Fibroblast of skin of left biceps (primary cell): ENCODE measurements at regions not wholly inside any gene's neighbourhood (a gene's known extent, or its start where the extent isn't known, plus 50 kb on each side); places are given as distances from the start of the nearest gene placed in this dataset.
"Not testable (repeated sequence)": the region's sequence is repeated elsewhere in the genome, so short reads cannot be mapped to it uniquely, and the experiment has no call there.

Experiments used
- DNase-seq, 2 experiments: peaks; one replicate each; pipeline ENCODE4 v3.0.0-alpha.2; 2013; ENCODE audit warnings: low read depth in 2 of 2

- DNase-seq: no peak
Measured at GRCh38 chr16:17556276-17557052, 85.7 kb upstream of the XYLT1 start.

GRCh38 chr16:17555176-17555575 is 84.4 kb upstream of the XYLT1 start:
- peak; percentile 84 to 86 for DNase-seq

DNA sequence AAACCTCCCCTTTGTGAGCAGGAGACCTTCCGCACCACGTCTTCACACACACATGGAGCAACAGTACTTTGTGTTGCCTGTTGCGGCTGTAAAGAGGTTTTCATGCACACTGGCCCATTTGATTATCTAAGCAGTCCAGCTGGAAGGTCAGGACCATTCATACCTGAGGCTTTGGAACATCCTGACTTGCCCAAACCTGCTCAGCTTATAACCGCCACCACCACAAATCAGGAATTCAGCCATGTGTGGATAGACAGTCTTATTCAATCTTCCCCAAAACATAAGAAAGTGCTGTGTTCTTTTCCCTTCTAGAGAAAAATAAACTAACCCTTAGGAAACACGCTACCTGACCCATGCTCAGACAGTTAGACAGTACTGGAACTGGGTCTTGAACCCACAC is 81.6 kb upstream of the XYLT1 start:
- DNase-seq: no peak

GRCh38 chr16:17551682-17552081 is 80.9 kb upstream of the XYLT1 start:
- DNase-seq: not testable (repeated sequence)

GRCh38 chr16:17548825-17549224 is 78.1 kb upstream of the XYLT1 start:
- no peak for DNase-seq

DNA sequence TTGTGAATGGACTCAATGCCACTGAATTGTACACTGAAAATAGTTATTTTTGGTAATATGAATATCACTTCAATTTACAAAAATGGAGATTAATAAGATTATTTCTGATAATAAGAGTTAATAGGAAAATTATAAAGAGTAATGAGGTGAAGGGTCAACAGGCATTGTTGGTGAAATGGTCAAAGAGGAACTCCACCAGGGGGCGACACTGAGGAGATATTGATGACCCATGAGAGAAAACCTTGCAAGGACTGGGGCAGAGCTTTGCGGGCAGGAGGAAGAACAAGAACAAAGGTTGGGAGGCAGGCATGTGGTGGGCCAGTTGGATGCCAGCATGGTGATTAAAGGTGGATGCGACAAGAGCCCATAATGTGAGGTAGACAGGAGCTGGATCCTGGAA is 74.0 kb upstream of the XYLT1 start:
- DNase-seq: no peak

DNA sequence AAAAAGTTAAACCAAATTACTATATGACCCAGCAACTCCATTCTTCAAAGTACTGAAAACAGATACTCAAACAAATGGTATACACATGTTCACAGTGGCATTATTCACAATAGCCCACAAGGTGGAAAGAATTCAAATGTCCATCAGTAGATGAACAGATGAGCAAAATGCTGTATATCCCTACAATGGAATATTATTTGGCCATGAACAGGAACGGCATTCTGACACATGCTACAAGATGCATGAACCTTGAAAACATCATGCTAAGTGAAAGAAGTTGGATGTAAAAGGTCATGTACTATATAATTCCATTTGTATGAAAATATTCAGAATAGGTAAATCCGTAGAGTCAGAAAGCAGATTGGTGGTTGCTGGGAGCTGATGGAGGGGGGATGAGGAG is 73.5 kb upstream of the XYLT1 start:
- DNase-seq: no peak

- no peak for DNase-seq
Measured at GRCh38 chr16:17543073-17543472, 72.3 kb upstream of the XYLT1 start.

GRCh38 chr16:17541324-17541723 is 70.6 kb upstream of the XYLT1 start:
- no peak for DNase-seq

DNA sequence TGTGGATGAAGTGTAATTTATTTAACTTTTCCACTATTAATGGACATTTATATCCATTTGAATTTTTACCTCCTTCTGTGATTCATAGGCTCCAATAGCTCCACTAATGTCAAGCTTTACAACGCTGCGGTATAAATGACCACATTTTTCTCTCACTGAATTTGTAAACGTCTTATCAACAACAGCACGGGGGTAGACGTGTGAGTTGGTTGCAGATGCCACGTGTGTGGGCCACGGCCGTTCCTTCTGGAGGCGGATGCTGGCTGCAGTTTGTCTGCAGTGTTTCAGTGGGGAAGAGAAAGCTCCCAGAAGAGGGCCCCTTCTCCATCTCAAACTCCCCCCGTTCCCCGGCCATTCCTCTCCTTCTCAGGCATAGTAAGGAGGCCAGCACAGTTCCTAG is 68.2 kb upstream of the XYLT1 start:
- no peak for DNase-seq

GRCh38 chr16:17532338-17532995 is 61.7 kb upstream of the XYLT1 start:
- no peak for DNase-seq

GRCh38 chr16:17529982-17530760 is 59.4 kb upstream of the XYLT1 start:
- DNase-seq: no peak

DNA sequence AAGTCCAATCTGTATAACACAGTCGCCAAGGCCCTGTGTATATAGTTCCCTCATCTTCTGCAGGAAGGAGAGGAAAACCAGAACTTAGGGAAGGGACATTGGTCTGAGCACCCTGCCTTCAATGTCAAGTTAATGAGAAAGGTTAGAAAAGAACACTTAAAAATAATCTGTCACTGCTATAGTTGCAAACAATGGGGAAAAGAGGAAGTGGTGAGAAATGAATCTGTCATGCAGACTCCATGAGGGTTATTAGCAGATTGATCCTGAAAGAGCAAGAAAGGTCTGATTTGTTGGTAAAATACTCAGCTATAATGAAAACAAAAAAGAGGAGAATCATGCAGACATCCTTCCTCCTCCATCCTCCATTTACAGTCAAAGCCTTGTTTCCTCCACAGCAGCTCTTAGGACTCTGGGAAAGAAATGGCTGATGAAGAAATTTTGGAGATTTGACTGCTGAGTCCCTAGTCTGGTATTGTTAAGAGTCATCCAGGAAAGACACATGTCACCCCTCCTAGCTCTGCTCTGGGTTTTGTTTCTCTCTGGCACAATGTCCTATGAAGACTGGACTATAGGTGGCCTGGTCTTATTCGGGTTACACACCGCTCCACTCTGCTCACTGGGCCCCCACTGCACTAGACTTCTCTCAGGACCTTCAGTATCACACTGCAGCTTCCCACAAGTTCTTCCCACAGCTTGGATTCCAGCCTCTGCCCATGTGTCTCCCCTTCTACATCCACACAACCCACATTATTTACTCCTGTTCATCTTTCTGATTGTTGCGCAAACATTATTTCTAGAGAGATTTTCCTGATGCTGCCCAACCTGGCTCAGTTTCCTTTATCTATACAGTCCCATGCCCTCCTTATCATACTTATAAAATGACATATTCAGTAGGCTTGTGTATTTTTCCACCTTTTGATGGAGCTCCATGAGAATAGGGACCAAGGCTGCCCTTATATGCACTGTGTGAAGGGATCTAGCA is 56.5 kb upstream of the XYLT1 start:
- no peak for DNase-seq

GRCh38 chr16:17524656-17525055 is 53.9 kb upstream of the XYLT1 start:
- DNase-seq: no peak

- DNase-seq: no peak
Measured at GRCh38 chr16:17520561-17520960, 49.8 kb upstream of the XYLT1 start.
